Hepatocyte (in vitro differentiated cells): ENCODE measurements at regions not wholly inside any gene's neighbourhood (a gene's known extent, or its start where the extent isn't known, plus 50 kb on each side); places are given as distances from the start of the nearest gene placed in this dataset.

Source experiments
- EZH2 ChIP-seq: fragments of 200-600 bp; sonication (generic); IDR thresholded peaks from 2 replicates; pipeline ENCODE4 v1.6.1; 2016; ENCODE audit warnings: antibody characterized with exemption, mild to moderate bottlenecking, borderline replicate concordance
- EZH2phosphoT487 ChIP-seq: fragments of 200-600 bp; sonication (generic); IDR thresholded peaks from one replicate; pipeline ENCODE4 v1.6.1; 2018; ENCODE audit warnings: antibody characterized with exemption, mild to moderate bottlenecking, low read depth, moderate library complexity; ENCODE audit not compliant: unreplicated experiment, severe bottlenecking
- TF ChIP-seq, protein P1 (sequence below): fragments of 200-600 bp; sonication (generic); IDR thresholded peaks from 2 replicates; pipeline ENCODE4 v1.5.1; 2016; ENCODE audit warnings: antibody characterized with exemption, mild to moderate bottlenecking; ENCODE audit not compliant: poor library complexity

- TF ChIP-seq, protein P1, sequence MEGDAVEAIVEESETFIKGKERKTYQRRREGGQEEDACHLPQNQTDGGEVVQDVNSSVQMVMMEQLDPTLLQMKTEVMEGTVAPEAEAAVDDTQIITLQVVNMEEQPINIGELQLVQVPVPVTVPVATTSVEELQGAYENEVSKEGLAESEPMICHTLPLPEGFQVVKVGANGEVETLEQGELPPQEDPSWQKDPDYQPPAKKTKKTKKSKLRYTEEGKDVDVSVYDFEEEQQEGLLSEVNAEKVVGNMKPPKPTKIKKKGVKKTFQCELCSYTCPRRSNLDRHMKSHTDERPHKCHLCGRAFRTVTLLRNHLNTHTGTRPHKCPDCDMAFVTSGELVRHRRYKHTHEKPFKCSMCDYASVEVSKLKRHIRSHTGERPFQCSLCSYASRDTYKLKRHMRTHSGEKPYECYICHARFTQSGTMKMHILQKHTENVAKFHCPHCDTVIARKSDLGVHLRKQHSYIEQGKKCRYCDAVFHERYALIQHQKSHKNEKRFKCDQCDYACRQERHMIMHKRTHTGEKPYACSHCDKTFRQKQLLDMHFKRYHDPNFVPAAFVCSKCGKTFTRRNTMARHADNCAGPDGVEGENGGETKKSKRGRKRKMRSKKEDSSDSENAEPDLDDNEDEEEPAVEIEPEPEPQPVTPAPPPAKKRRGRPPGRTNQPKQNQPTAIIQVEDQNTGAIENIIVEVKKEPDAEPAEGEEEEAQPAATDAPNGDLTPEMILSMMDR = no peak
- no peak for TF ChIP-seq EZH2
- TF ChIP-seq EZH2phosphoT487 = no peak
These were observed 58.9 kb upstream of the PGM2 start for GRCh38 chr4:37767546-37767945.
